Lung (tissue), 11 donors: ENCODE measurements at regions not wholly inside any gene's neighbourhood (a gene's known extent, or its start where the extent isn't known, plus 50 kb on each side); places are given as distances from the start of the nearest gene placed in this dataset.

ENCODE experiments used
- ATAC-seq: fragments of 200-7000 bp; cut with Tn5 transposase; one replicate; pipeline ENCODE4 v1.9.1; 2020; ENCODE audit warnings: moderate number of reproducible peaks; ENCODE audit not compliant: insufficient read depth, low FRiP score
- DNase-seq, 3 donors: peaks; one replicate each; pipeline ENCODE4 v3.0.0-alpha.2; 2013 to 2017
- H3K27ac ChIP-seq, 2 donors: one replicate each; pipeline ENCODE4 v1.5.1; 2013; ENCODE audit warnings: mild to moderate bottlenecking in 2 of 2, moderate library complexity in 2 of 2, control low read depth in 1 of 2, inconsistent platforms in 1 of 2, low read depth in 1 of 2, low read length in 1 of 2
- H3K27me3 ChIP-seq, 3 donors: one replicate each; pipeline ENCODE4 v1.5.1; 2013; ENCODE audit warnings: low read length in 2 of 3; ENCODE audit not compliant: control insufficient read depth in 3 of 3, insufficient read depth in 3 of 3
- H3K36me3 ChIP-seq, 4 donors: one replicate each; pipeline ENCODE4 v1.5.1; 2013; ENCODE audit warnings: low read length in 4 of 4, mild to moderate bottlenecking in 1 of 4, moderate library complexity in 1 of 4; ENCODE audit not compliant: control insufficient read depth in 4 of 4, insufficient read depth in 4 of 4
- H3K4me1 ChIP-seq, 5 donors: one replicate each; pipeline ENCODE4 v1.5.1; 2013; ENCODE audit warnings: low read length in 5 of 5, mild to moderate bottlenecking in 2 of 5, moderate library complexity in 1 of 5; ENCODE audit not compliant: control insufficient read depth in 5 of 5, insufficient read depth in 5 of 5
- H3K4me3 ChIP-seq: one replicate; pipeline ENCODE4 v1.5.1; 2013; ENCODE audit warnings: mild to moderate bottlenecking, control low read depth, moderate library complexity
- H3K9ac ChIP-seq, 2 donors: one replicate each; pipeline ENCODE4 v1.5.1; 2013; ENCODE audit warnings: low read length in 2 of 2, control low read depth in 1 of 2; ENCODE audit not compliant: insufficient read depth in 1 of 2
- H3K9me3 ChIP-seq, 4 donors: one replicate each; pipeline ENCODE4 v1.5.1; 2013; ENCODE audit warnings: low read length in 3 of 4, mild to moderate bottlenecking in 1 of 4, moderate library complexity in 1 of 4; ENCODE audit not compliant: control insufficient read depth in 4 of 4, insufficient read depth in 3 of 4
- CTCF ChIP-seq: IDR thresholded peaks from 2 replicates; pipeline ENCODE4 v1.5.1; 2012; ENCODE audit warnings: mild to moderate bottlenecking; ENCODE audit errors: control extremely low read depth, extremely low read depth
- WGBS, 2 donors: extraction: QIAGEN DNeasy Blood & Tissue Kit; methylation state at CpG; one replicate each; pipeline ENCODE4 v1.1.7; 2013; 5-methylcytosine and 5-hydroxymethylcytosine counted together
- donor health status: control.
- donor health status: control.
- donor health status: Bipolar disorder and iron deficiency.
- donor health status: healthy.
- donor health status: DM: yes; HTN: yes; CAD: no.

GRCh38 chr11:26830757-26831156 lies 108.9 kb upstream of the SLC5A12 start:
- Histone ChIP-seq H3K9me3 (peaks cover 0 to 3% (median 0%) of the 10 kb centered on the region in 4 donors), H3K4me1 (peaks cover 0 to 3% (median 0%) of the 10 kb centered on the region in 5 donors), H3K27ac (no peak overlapping the region), H3K27me3 (no peaks in the 10 kb centered on the region), H3K9ac (no peak overlapping the region), H3K36me3 (no peaks in the 10 kb centered on the region), H3K4me3 (no peak overlapping the region)
- TF ChIP-seq CTCF, result no peak
- no peak for ATAC-seq
- no peak for DNase-seq

- DNase-seq, result no peak
- ATAC-seq, result no peak
- no peak overlapping the region for H3K27ac ChIP-seq
- H3K4me1 ChIP-seq, result no peaks in the 10 kb centered on the region
- H3K9me3 ChIP-seq, result no peaks in the 10 kb centered on the region
- H3K4me3 ChIP-seq, result no peak overlapping the region
- H3K9ac ChIP-seq, result no peak overlapping the region
- H3K36me3 ChIP-seq, result no peaks in the 10 kb centered on the region
- H3K27me3 ChIP-seq, result no peaks in the 10 kb centered on the region
- TF ChIP-seq CTCF, result no peak
Observed at GRCh38 chr11:26834601-26835000, 112.7 kb upstream of the SLC5A12 start.

- Histone ChIP-seq H3K27ac (no peak overlapping the region), H3K4me3 (no peak overlapping the region), H3K27me3 (no peaks in the 10 kb centered on the region), H3K4me1 (no peaks in the 10 kb centered on the region), H3K9ac (no peak overlapping the region), H3K36me3 (no peaks in the 10 kb centered on the region), H3K9me3 (no peaks in the 10 kb centered on the region)
- WGBS, 2 donors, result 88 to 93% methylated on average over 3 of the region's 3 CpGs
- ATAC-seq (no peak), DNase-seq (no peak)
- no peak for TF ChIP-seq CTCF
Observed at GRCh38 chr11:26835611-26836010, 113.8 kb upstream of the SLC5A12 start.

- Histone ChIP-seq H3K27ac (no peak overlapping the region), H3K4me1 (peaks cover 0 to 6% (median 0%) of the 10 kb centered on the region in 5 donors), H3K27me3 (no peaks in the 10 kb centered on the region), H3K9me3 (no peaks in the 10 kb centered on the region), H3K9ac (no peak overlapping the region), H3K4me3 (no peak overlapping the region), H3K36me3 (no peaks in the 10 kb centered on the region)
- ATAC-seq (no peak), DNase-seq (no peak)
- TF ChIP-seq CTCF, result no peak
- WGBS, 2 donors, result 84 to 92% methylated on average over 2 of the region's 2 CpGs
Observed at GRCh38 chr11:26837154-26837553, 115.3 kb upstream of the SLC5A12 start.
